SK-N-SH (cell line): ENCODE measurements at regions not wholly inside any gene's neighbourhood (a gene's known extent, or its start where the extent isn't known, plus 50 kb on each side); places are given as distances from the start of the nearest gene placed in this dataset.

Source experiments
- CTCF ChIA-PET: fragments of 300-600, 350-600 bp; formaldehyde crosslinking; extraction: SDS; loops from one replicate; lab custom pipeline; 2021; lab: Yijun Ruan, JAX
- POLR2A ChIA-PET: fragments of 350-600 bp; sonication (Branson Sonifier 250); formaldehyde crosslinking; extraction: SDS; loops from one replicate; lab custom pipeline; 2020; ENCODE audit warnings: antibody characterized with exemption, inconsistent platforms; lab: Yijun Ruan, JAX
- DNase-seq: peaks from one replicate; pipeline ENCODE4 v3.0.0; 2012
- H2AFZ ChIP-seq: fragments of 200-600 bp; sonication (generic); 2 replicates; pipeline ENCODE4 v1.8.1; 2016; ENCODE audit warnings: antibody characterized with exemption, mild to moderate bottlenecking, low read depth
- H3F3A ChIP-seq: fragments of 200-600 bp; sonication (generic); replicated peaks from 2 replicates; pipeline ENCODE3; 2016; ENCODE audit warnings: antibody characterized with exemption, mild to moderate bottlenecking; ENCODE audit not compliant: insufficient read depth
- H3K27ac ChIP-seq, 2 experiments: fragments of 200-500 bp in 1 of 2; fragments of 200-600 bp in 1 of 2; sonication (Bioruptor generic) in 1 of 2; sonication (generic), shearing (Covaris generic) in 1 of 2; 2 replicates each; pipeline versions ENCODE4 v1.5.1 to v1.6.1; 2014 to 2016; ENCODE audit warnings: low read depth in 2 of 2, inconsistent platforms in 1 of 2, low read length in 1 of 2, mild to moderate bottlenecking in 1 of 2, mixed read lengths in 1 of 2
- H3K27me3 ChIP-seq: fragments of 200-600 bp; sonication (generic), shearing (Covaris generic); 2 replicates; pipeline ENCODE4 v1.6.1; 2016; ENCODE audit warnings: mixed run types; ENCODE audit not compliant: insufficient read depth
- H3K36me3 ChIP-seq, 2 experiments: fragments of 200-500 bp in 1 of 2; fragments of 200-600 bp in 1 of 2; sonication (Bioruptor generic) in 1 of 2; sonication (generic) in 1 of 2; replicated peaks in 1 of 2; 2 replicates each; pipeline versions ENCODE3 to v1.5.1; 2014 to 2016; ENCODE audit warnings: low read length in 1 of 2, mild to moderate bottlenecking in 1 of 2; ENCODE audit not compliant: insufficient read depth in 2 of 2, control insufficient read depth in 1 of 2
- H3K4me1 ChIP-seq, 2 experiments: fragments of 200-500 bp in 1 of 2; fragments of 200-600 bp in 1 of 2; sonication (Bioruptor generic) in 1 of 2; sonication (generic), shearing (Covaris generic) in 1 of 2; 2 replicates each; pipeline versions ENCODE4 v1.5.1 to v1.6.1; 2014 to 2016; ENCODE audit warnings: low read depth in 1 of 2, low read length in 1 of 2, mixed run types in 1 of 2; ENCODE audit not compliant: insufficient read depth in 2 of 2, control insufficient read depth in 1 of 2
- H3K4me2 ChIP-seq: fragments of 200-600 bp; sonication (generic), shearing (Covaris generic); 2 replicates; pipeline ENCODE4 v1.6.1; 2017; ENCODE audit warnings: mixed run types
- H3K4me3 ChIP-seq, 2 experiments: fragments of 200-500 bp in 1 of 2; fragments of 200-600 bp in 1 of 2; sonication (Bioruptor generic) in 1 of 2; sonication (generic), shearing (Covaris generic) in 1 of 2; 2 replicates each; pipeline versions ENCODE4 v1.5.1 to v1.8.1; 2014 to 2016; ENCODE audit warnings: low read depth in 2 of 2, inconsistent platforms in 1 of 2, low read length in 1 of 2, mild to moderate bottlenecking in 1 of 2, mixed read lengths in 1 of 2, moderate library complexity in 1 of 2
- H3K79me2 ChIP-seq: fragments of 200-600 bp; sonication (generic); 2 replicates; pipeline ENCODE4 v1.8.1; 2017; ENCODE audit warnings: mild to moderate bottlenecking; ENCODE audit not compliant: insufficient read depth
- H3K9ac ChIP-seq: fragments of 200-600 bp; sonication (generic); 2 replicates; pipeline ENCODE4 v1.6.1; 2017; ENCODE audit warnings: mixed run types
- H3K9me2 ChIP-seq: fragments of 200-600 bp; sonication (generic); 2 replicates; pipeline ENCODE4 v1.6.1; 2017; ENCODE audit warnings: mixed run types
- H3K9me3 ChIP-seq: fragments of 200-600 bp; sonication (generic); 2 replicates; pipeline ENCODE4 v1.6.1; 2017; ENCODE audit warnings: mixed run types, mild to moderate bottlenecking, moderate library complexity
- H4K20me1 ChIP-seq: fragments of 200-600 bp; sonication (generic); 2 replicates; pipeline ENCODE4 v1.6.1; 2017; ENCODE audit warnings: mild to moderate bottlenecking, mixed run types; ENCODE audit not compliant: insufficient read depth
- CHD2 ChIP-seq: fragments of 150-350 bp; IDR thresholded peaks from 2 replicates; pipeline ENCODE4 v1.6.1; 2018; ENCODE audit warnings: low read length; ENCODE audit not compliant: partially characterized antibody
- EP300 ChIP-seq, 2 experiments: IDR thresholded peaks; 2 replicates each; pipeline versions ENCODE4 v1.4.0 to v1.6.1; 2012; ENCODE audit warnings: borderline replicate concordance in 1 of 2, low read depth in 1 of 2, low read length in 1 of 2
- GABPA ChIP-seq: IDR thresholded peaks from 2 replicates; pipeline ENCODE4 v1.4.0; 2012; ENCODE audit warnings: low read depth, mild to moderate bottlenecking
- GATA2 ChIP-seq: sonication (generic); formaldehyde crosslinking; IDR thresholded peaks from 2 replicates; pipeline ENCODE4 v1.5.0; 2020; ENCODE audit warnings: mild to moderate bottlenecking, missing genetic modification reagents
- JUND ChIP-seq: IDR thresholded peaks from 2 replicates; pipeline ENCODE4 v1.4.0; 2012
- NRF1 ChIP-seq: IDR thresholded peaks from 2 replicates; pipeline ENCODE4 v1.6.1; 2012; ENCODE audit warnings: low read depth, mild to moderate bottlenecking, low read length
- RAD21 ChIP-seq: IDR thresholded peaks from 2 replicates; pipeline ENCODE4 v1.6.1; 2012; ENCODE audit warnings: mild to moderate bottlenecking, low read length
- RXRA ChIP-seq: IDR thresholded peaks from 2 replicates; pipeline ENCODE4 v1.4.0; 2012; ENCODE audit warnings: low read depth, mild to moderate bottlenecking, borderline replicate concordance
- SIN3A ChIP-seq: IDR thresholded peaks from 2 replicates; pipeline ENCODE4 v1.6.1; 2012; ENCODE audit warnings: low read depth, mild to moderate bottlenecking, low read length, moderate library complexity, borderline replicate concordance
- TAF1 ChIP-seq: IDR thresholded peaks from 2 replicates; pipeline ENCODE4 v1.6.1; 2012; ENCODE audit warnings: low read depth, mild to moderate bottlenecking, low read length, moderate library complexity, borderline replicate concordance
- TCF12 ChIP-seq: IDR thresholded peaks from 2 replicates; pipeline ENCODE4 v1.4.0; 2012
- TEAD4 ChIP-seq: IDR thresholded peaks from 2 replicates; pipeline ENCODE4 v1.4.0; 2012; ENCODE audit warnings: mild to moderate bottlenecking, borderline replicate concordance; ENCODE audit not compliant: insufficient read depth
- WGBS: methylation state at CpG from one replicate; pipeline ENCODE4 v1.1.6; 2017; ENCODE audit warnings: low lambda C conversion rate; 5-methylcytosine and 5-hydroxymethylcytosine counted together
- TF ChIP-seq, protein P1 (sequence below): IDR thresholded peaks from 2 replicates; pipeline ENCODE4 v1.4.0; 2012; ENCODE audit warnings: low read depth
- TF ChIP-seq, protein P2 (sequence below): IDR thresholded peaks from 2 replicates; pipeline ENCODE4 v1.4.0; 2012; ENCODE audit warnings: low read depth, borderline replicate concordance
- TF ChIP-seq, protein P3 (sequence below): IDR thresholded peaks from 2 replicates; pipeline ENCODE4; 2012
- TF ChIP-seq, protein P4 (sequence below): fragments of 200-600 bp; sonication (generic); IDR thresholded peaks from 2 replicates; pipeline ENCODE4 v1.6.1; 2017; ENCODE audit warnings: antibody characterized with exemption, mild to moderate bottlenecking, moderate library complexity
- TF ChIP-seq, protein P5 (sequence below): fragments of 150-350 bp; IDR thresholded peaks from 2 replicates; pipeline ENCODE4 v1.6.1; 2017; ENCODE audit warnings: antibody characterized with exemption, low read length, low read depth, borderline replicate concordance
- TF ChIP-seq, protein P6 (sequence below): IDR thresholded peaks from 2 replicates; pipeline ENCODE4 v1.6.1; 2012; ENCODE audit warnings: mild to moderate bottlenecking, low read depth, low read length, moderate library complexity

DNA sequence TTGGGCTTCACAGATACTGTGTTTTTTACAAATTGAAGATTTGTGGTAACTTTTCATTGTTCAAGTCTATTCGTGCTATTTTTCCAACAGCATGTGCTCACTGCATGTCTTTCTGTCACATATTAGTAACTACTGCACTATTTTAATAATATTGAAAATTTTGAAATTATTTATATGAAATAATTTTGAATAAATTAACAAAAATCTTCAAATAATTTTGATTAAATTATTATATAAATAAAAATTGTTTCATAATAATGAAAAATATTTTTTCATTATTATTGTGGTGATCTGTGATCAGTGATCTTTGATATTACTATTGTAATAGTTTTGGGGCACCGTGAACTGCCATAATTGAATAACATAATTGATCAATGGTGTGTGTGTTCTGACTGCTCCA, 204.1 kb downstream of the OGFRL1 start:
- H2AFZ ChIP-seq = peak overlapping the region; percentile 29; the same call in 1 of the 2 replicates
- CTCF ChIA-PET = no interaction called here
- peaks cover 12% of the 10 kb centered on the region for H3F3A ChIP-seq
- TF ChIP-seq TCF12 (no peak), GATA2 (CRISPR knock-in tag) (no peak), JUND (no peak), RAD21 (no peak), NRF1 (no peak), TEAD4 (no peak), EP300 (IDR thresholded peaks at IDR 0.05; ENCODE audit: borderline replicate concordance in 1 of 2, low read depth in 1 of 2, low read length in 1 of 2) (no peak), CHD2 (no peak), SIN3A (no peak), TAF1 (no peak), RXRA (no peak), GABPA (no peak)
- TF ChIP-seq, protein P1, sequence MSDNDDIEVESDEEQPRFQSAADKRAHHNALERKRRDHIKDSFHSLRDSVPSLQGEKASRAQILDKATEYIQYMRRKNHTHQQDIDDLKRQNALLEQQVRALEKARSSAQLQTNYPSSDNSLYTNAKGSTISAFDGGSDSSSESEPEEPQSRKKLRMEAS = no peak
- TF ChIP-seq, protein P2, sequence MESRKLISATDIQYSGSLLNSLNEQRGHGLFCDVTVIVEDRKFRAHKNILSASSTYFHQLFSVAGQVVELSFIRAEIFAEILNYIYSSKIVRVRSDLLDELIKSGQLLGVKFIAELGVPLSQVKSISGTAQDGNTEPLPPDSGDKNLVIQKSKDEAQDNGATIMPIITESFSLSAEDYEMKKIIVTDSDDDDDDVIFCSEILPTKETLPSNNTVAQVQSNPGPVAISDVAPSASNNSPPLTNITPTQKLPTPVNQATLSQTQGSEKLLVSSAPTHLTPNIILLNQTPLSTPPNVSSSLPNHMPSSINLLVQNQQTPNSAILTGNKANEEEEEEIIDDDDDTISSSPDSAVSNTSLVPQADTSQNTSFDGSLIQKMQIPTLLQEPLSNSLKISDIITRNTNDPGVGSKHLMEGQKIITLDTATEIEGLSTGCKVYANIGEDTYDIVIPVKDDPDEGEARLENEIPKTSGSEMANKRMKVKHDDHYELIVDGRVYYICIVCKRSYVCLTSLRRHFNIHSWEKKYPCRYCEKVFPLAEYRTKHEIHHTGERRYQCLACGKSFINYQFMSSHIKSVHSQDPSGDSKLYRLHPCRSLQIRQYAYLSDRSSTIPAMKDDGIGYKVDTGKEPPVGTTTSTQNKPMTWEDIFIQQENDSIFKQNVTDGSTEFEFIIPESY = no peak
- TF ChIP-seq, protein P3, sequence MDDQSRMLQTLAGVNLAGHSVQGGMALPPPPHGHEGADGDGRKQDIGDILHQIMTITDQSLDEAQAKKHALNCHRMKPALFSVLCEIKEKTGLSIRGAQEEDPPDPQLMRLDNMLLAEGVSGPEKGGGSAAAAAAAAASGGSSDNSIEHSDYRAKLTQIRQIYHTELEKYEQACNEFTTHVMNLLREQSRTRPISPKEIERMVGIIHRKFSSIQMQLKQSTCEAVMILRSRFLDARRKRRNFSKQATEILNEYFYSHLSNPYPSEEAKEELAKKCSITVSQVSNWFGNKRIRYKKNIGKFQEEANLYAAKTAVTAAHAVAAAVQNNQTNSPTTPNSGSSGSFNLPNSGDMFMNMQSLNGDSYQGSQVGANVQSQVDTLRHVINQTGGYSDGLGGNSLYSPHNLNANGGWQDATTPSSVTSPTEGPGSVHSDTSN = no peak
- TF ChIP-seq, protein P4, sequence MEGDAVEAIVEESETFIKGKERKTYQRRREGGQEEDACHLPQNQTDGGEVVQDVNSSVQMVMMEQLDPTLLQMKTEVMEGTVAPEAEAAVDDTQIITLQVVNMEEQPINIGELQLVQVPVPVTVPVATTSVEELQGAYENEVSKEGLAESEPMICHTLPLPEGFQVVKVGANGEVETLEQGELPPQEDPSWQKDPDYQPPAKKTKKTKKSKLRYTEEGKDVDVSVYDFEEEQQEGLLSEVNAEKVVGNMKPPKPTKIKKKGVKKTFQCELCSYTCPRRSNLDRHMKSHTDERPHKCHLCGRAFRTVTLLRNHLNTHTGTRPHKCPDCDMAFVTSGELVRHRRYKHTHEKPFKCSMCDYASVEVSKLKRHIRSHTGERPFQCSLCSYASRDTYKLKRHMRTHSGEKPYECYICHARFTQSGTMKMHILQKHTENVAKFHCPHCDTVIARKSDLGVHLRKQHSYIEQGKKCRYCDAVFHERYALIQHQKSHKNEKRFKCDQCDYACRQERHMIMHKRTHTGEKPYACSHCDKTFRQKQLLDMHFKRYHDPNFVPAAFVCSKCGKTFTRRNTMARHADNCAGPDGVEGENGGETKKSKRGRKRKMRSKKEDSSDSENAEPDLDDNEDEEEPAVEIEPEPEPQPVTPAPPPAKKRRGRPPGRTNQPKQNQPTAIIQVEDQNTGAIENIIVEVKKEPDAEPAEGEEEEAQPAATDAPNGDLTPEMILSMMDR = no peak
- TF ChIP-seq, protein P5, sequence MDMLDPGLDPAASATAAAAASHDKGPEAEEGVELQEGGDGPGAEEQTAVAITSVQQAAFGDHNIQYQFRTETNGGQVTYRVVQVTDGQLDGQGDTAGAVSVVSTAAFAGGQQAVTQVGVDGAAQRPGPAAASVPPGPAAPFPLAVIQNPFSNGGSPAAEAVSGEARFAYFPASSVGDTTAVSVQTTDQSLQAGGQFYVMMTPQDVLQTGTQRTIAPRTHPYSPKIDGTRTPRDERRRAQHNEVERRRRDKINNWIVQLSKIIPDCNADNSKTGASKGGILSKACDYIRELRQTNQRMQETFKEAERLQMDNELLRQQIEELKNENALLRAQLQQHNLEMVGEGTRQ = no peak
- TF ChIP-seq, protein P6, sequence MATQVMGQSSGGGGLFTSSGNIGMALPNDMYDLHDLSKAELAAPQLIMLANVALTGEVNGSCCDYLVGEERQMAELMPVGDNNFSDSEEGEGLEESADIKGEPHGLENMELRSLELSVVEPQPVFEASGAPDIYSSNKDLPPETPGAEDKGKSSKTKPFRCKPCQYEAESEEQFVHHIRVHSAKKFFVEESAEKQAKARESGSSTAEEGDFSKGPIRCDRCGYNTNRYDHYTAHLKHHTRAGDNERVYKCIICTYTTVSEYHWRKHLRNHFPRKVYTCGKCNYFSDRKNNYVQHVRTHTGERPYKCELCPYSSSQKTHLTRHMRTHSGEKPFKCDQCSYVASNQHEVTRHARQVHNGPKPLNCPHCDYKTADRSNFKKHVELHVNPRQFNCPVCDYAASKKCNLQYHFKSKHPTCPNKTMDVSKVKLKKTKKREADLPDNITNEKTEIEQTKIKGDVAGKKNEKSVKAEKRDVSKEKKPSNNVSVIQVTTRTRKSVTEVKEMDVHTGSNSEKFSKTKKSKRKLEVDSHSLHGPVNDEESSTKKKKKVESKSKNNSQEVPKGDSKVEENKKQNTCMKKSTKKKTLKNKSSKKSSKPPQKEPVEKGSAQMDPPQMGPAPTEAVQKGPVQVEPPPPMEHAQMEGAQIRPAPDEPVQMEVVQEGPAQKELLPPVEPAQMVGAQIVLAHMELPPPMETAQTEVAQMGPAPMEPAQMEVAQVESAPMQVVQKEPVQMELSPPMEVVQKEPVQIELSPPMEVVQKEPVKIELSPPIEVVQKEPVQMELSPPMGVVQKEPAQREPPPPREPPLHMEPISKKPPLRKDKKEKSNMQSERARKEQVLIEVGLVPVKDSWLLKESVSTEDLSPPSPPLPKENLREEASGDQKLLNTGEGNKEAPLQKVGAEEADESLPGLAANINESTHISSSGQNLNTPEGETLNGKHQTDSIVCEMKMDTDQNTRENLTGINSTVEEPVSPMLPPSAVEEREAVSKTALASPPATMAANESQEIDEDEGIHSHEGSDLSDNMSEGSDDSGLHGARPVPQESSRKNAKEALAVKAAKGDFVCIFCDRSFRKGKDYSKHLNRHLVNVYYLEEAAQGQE = no peak
- TF ChIP-seq, all 33 proteins: peak for 0
- Histone ChIP-seq H3K9ac (no peak overlapping the region), H3K4me3 (no peak overlapping the region), H3K4me1 (peaks cover 0 to 12% of the 10 kb centered on the region in 2 experiments; a peak in 2 of 4 replicates), H4K20me1 (no peaks in the 10 kb centered on the region), H3K27me3 (no peaks in the 10 kb centered on the region), H3K9me2 (no peaks in the 10 kb centered on the region), H3K9me3 (no peaks in the 10 kb centered on the region), H3K79me2 (no peaks in the 10 kb centered on the region), H3K36me3 (no peaks in the 10 kb centered on the region), H3K4me2 (no peak overlapping the region), H3K27ac (no peak overlapping the region)
- DNase-seq = no peak
- WGBS = 67% methylated on average over 2 of the region's 2 CpGs
- POLR2A ChIA-PET = no interaction called here
